K562 (cell line): ENCODE measurements at regions not wholly inside any gene's neighbourhood (a gene's known extent, or its start where the extent isn't known, plus 50 kb on each side); places are given as distances from the start of the nearest gene placed in this dataset.

Experiments used
- ASH1L ChIP-seq: fragments of 450-650 bp; IDR thresholded peaks from 2 replicates; pipeline ENCODE4 v1.6.1; 2018; ENCODE audit warnings: borderline replicate concordance, mild to moderate bottlenecking, low read depth; ENCODE audit not compliant: partially characterized antibody
- C11orf30 ChIP-seq: fragments of 450-650 bp; IDR thresholded peaks from 2 replicates; pipeline ENCODE4 v1.6.1; 2016; ENCODE audit warnings: low read depth, mild to moderate bottlenecking
- ESRRB ChIP-seq: fragments of 250-450 bp; sonication (Bioruptor Pico); IDR thresholded peaks from 2 replicates; pipeline ENCODE4 v1.5.0; 2020; ENCODE audit warnings: mild to moderate bottlenecking, moderate library complexity, borderline replicate concordance
- FOSL1 ChIP-seq: fragments of 200-800 bp; sonication (Bioruptor generic); conservative IDR thresholded peaks from 2 replicates; pipeline ENCODE4 v1.6.1; 2016; ENCODE audit warnings: missing genetic modification characterization, missing compliant biosample characterization
- FOXM1 ChIP-seq, 2 experiments: fragments of 450-650 bp in 1 of 2; sonication (generic) in 1 of 2; formaldehyde crosslinking in 1 of 2; IDR thresholded peaks; 2 replicates each; pipeline versions ENCODE4 v1.6.1 to v1.9.0; 2017 to 2022; ENCODE audit warnings: low read depth in 2 of 2, mild to moderate bottlenecking in 2 of 2, missing genetic modification reagents in 1 of 2, moderate library complexity in 1 of 2
- IFI16 ChIP-seq: fragments of 250-450 bp; sonication (Bioruptor Pico); IDR thresholded peaks from 2 replicates; pipeline ENCODE4 v2.1.2; 2022; ENCODE audit warnings: mild to moderate bottlenecking, inconsistent platforms
- JUN ChIP-seq, 2 experiments: sonication (generic) in 1 of 2; formaldehyde crosslinking in 1 of 2; IDR thresholded peaks; 2 replicates each; pipeline versions ENCODE4 v1.6.1 to v1.8.0; 2012 to 2022; ENCODE audit warnings: borderline replicate concordance in 2 of 2, mild to moderate bottlenecking in 2 of 2, improper control_type of control experiment in 1 of 2, low read depth in 1 of 2, low read length in 1 of 2, missing genetic modification reagents in 1 of 2
- RAD21 ChIP-seq, 2 experiments: fragments of 250-450 bp in 1 of 2; fragments of 450-650 bp in 1 of 2; sonication (Bioruptor Pico) in 1 of 2; formaldehyde crosslinking in 1 of 2; IDR thresholded peaks in 1 of 2; conservative IDR thresholded peaks in 1 of 2; 2 replicates each; pipeline versions ENCODE4 v1.4.0 to v1.8.0; 2020 to 2022; ENCODE audit warnings: mild to moderate bottlenecking in 2 of 2, moderate library complexity in 1 of 2
- RB1 ChIP-seq: fragments of 450-650 bp; IDR thresholded peaks from 2 replicates; pipeline ENCODE4 v1.6.1; 2017; ENCODE audit warnings: low read depth, mild to moderate bottlenecking
- TSHZ1 ChIP-seq: fragments of 250-450 bp; sonication (Bioruptor Pico); IDR thresholded peaks from 2 replicates; pipeline ENCODE4 v1.4.0; 2020; ENCODE audit warnings: mild to moderate bottlenecking, moderate library complexity
- ZBTB12 ChIP-seq: fragments of 250-450 bp; sonication (Bioruptor Pico); IDR thresholded peaks from 2 replicates; pipeline ENCODE4 v1.4.0; 2020
- ZBTB33 ChIP-seq: sonication (generic); formaldehyde crosslinking; IDR thresholded peaks from 2 replicates; pipeline ENCODE4 v1.8.1; 2023; ENCODE audit warnings: mild to moderate bottlenecking, missing genetic modification reagents
- ZMIZ1 ChIP-seq, 2 experiments: fragments of 150-350 bp in 1 of 2; IDR thresholded peaks; 2 replicates each; pipeline ENCODE4 v1.6.1; 2012 to 2016; ENCODE audit warnings: low read depth in 2 of 2, low read length in 2 of 2, mild to moderate bottlenecking in 1 of 2, moderate library complexity in 1 of 2
- ZNF133 ChIP-seq: fragments of 250-450 bp; sonication (Bioruptor Pico); IDR thresholded peaks from 2 replicates; pipeline ENCODE4 v1.4.0; 2020; ENCODE audit warnings: mild to moderate bottlenecking

GRCh38 chr12:46556819-46557524, 184.4 kb upstream of the SLC38A2 start (continued):
- TF ChIP-seq ZMIZ1 (IDR thresholded peaks at IDR 0.05; ENCODE audit: low read depth in 2 of 2, low read length in 2 of 2) = 0 out of 4 replicates have a peak, but pooled peaks of 1 of the 2 experiments have one; percentile 37
- TF ChIP-seq ZBTB12 = 0 out of 2 replicates have a peak, but pooled peaks have one; percentile 15
- TF ChIP-seq ESRRB (CRISPR knock-in tag) = no peak
- no peak for TF ChIP-seq RB1
- no peak for TF ChIP-seq FOXM1 (IDR thresholded peaks at IDR 0.05; ENCODE audit: low read depth)
- no peak for TF ChIP-seq FOXM1 (CRISPR knock-in tag; IDR thresholded peaks at IDR 0.05; ENCODE audit: low read depth)
- TF ChIP-seq ZNF133 = no peak
- TF ChIP-seq RAD21 (CRISPR knock-in tag; conservative IDR thresholded peaks at IDR 0.05 in 1 of 2, IDR thresholded peaks at IDR 0.05 in 1 of 2) = no peak
- TF ChIP-seq JUN (IDR thresholded peaks at IDR 0.05; ENCODE audit: borderline replicate concordance, low read depth, low read length) = no peak
- no peak for TF ChIP-seq JUN (CRISPR knock-in tag; IDR thresholded peaks at IDR 0.05; ENCODE audit: borderline replicate concordance)
- TF ChIP-seq IFI16 (CRISPR knock-in tag) = no peak
- TF ChIP-seq TSHZ1 (CRISPR knock-in tag) = no peak
- peak; percentile 74 for TF ChIP-seq C11orf30
- 0 out of 2 replicates have a peak, but pooled peaks have one; percentile 55 for TF ChIP-seq FOSL1 (tag)
- no peak for TF ChIP-seq ASH1L
- TF ChIP-seq ZBTB33 (CRISPR knock-in tag) = no peak
